ENCODE measurements at regions not wholly inside any gene's neighbourhood (a gene's known extent, or its start where the extent isn't known, plus 50 kb on each side); places are given as distances from the start of the nearest gene placed in this dataset.

DNA sequence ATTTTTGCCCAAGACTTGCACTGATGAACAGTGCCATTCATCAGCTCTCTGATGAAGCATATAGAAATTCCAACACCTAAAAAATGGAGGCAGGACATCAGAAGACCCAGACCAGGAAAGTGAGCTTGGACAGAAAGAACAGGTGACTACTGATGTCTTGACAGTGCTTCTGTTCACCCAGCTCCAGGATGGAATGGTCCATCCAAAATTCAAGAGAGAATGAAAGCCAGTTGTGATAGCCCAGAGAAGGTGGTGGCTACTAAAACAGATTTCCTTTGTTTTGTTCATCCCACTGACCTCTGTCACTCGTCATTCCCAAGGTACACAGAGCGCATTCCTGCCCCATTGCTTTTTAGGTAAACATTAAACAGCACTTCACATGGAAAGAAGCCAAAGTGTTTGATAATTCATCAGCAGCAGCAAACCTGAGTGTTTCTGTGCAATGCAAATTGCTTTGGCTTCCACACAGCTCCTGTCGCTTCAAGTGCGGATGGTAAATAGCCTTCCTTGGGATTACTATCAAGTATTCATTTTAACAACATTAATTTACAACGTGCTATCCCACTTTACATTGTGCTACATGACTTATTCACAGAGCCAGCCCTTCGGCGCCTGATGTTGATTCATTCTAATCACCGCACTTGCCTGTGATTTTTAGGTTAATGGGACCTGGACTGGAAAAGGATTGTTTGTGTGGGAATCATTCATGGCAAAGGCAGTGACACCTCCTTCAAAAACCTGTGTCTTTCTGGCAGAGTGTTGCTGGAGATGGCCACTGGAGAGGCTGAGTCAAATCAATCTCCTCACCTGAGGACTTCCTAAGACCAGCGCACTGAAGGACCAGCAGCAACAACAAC lies 65.1 kb upstream of the TOX3 start (continued):
- no peak for TF ChIP-seq CAMTA2 (CRISPR knock-in tag; IDR thresholded peaks at IDR 0.05; ENCODE audit: borderline replicate concordance)
- peak; percentile 69; the same call in 1 of the 2 replicates for TF ChIP-seq SNAI1 (CRISPR knock-in tag; IDR thresholded peaks at IDR 0.05; ENCODE audit: borderline replicate concordance)
- no peak for TF ChIP-seq KAT2B (IDR thresholded peaks at IDR 0.05; ENCODE audit: borderline replicate concordance, low read depth, low read length)
- TF ChIP-seq ZNF234 (CRISPR knock-in tag; conservative IDR thresholded peaks at IDR 0.05), result no peak
- peak; percentile 92 for TF ChIP-seq PHF21A (CRISPR knock-in tag; IDR thresholded peaks at IDR 0.05)
- TF ChIP-seq, protein P1, sequence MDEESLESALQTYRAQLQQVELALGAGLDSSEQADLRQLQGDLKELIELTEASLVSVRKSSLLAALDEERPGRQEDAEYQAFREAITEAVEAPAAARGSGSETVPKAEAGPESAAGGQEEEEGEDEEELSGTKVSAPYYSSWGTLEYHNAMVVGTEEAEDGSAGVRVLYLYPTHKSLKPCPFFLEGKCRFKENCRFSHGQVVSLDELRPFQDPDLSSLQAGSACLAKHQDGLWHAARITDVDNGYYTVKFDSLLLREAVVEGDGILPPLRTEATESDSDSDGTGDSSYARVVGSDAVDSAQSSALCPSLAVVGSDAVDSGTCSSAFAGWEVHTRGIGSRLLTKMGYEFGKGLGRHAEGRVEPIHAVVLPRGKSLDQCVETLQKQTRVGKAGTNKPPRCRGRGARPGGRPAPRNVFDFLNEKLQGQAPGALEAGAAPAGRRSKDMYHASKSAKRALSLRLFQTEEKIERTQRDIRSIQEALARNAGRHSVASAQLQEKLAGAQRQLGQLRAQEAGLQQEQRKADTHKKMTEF (CRISPR knock-in tag; IDR thresholded peaks at IDR 0.05), result peak; percentile 97
- no peak for TF ChIP-seq SRSF4 (IDR thresholded peaks at IDR 0.05; ENCODE audit: low read depth, low read length, poor library complexity, severe bottlenecking)
- TF ChIP-seq RBM39 (IDR thresholded peaks at IDR 0.05; ENCODE audit: low read depth, low read length, poor library complexity, severe bottlenecking), result no peak
- TF ChIP-seq ZNF761 (CRISPR knock-in tag; conservative IDR thresholded peaks at IDR 0.05), result peak; percentile 20; the same call in 1 of the 2 replicates
- peak; percentile 89 for TF ChIP-seq ARNTL (CRISPR knock-in tag; IDR thresholded peaks at IDR 0.05)
- peak; percentile 96 for TF ChIP-seq SALL1 (CRISPR knock-in tag; IDR thresholded peaks at IDR 0.05)
- no peak for TF ChIP-seq RFXAP (CRISPR knock-in tag; IDR thresholded peaks at IDR 0.05; ENCODE audit: borderline replicate concordance)
- no peak for TF ChIP-seq PAF1 (CRISPR knock-in tag; IDR thresholded peaks at IDR 0.05)
- TF ChIP-seq ZNF564 (CRISPR knock-in tag; IDR thresholded peaks at IDR 0.05), result peak; percentile 66; the same call in 1 of the 2 replicates
- TF ChIP-seq SCMH1 (CRISPR knock-in tag; IDR thresholded peaks at IDR 0.05; ENCODE audit: borderline replicate concordance), result no peak
- no peak for TF ChIP-seq NR3C1 (CRISPR knock-in tag; IDR thresholded peaks at IDR 0.05)
- TF ChIP-seq ISL2 (CRISPR knock-in tag; IDR thresholded peaks at IDR 0.05), result peak; percentile 92
- TF ChIP-seq, protein P2, sequence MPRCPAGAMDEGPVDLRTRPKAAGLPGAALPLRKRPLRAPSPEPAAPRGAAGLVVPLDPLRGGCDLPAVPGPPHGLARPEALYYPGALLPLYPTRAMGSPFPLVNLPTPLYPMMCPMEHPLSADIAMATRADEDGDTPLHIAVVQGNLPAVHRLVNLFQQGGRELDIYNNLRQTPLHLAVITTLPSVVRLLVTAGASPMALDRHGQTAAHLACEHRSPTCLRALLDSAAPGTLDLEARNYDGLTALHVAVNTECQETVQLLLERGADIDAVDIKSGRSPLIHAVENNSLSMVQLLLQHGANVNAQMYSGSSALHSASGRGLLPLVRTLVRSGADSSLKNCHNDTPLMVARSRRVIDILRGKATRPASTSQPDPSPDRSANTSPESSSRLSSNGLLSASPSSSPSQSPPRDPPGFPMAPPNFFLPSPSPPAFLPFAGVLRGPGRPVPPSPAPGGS (CRISPR knock-in tag; IDR thresholded peaks at IDR 0.05), result peak; percentile 35; the same call in 1 of the 2 replicates
- no peak for TF ChIP-seq RNF2 (conservative IDR thresholded peaks at IDR 0.05; ENCODE audit: low read depth)
- peak; percentile 75; the same call in 1 of the 2 replicates for TF ChIP-seq MXD4 (CRISPR knock-in tag; IDR thresholded peaks at IDR 0.05)
- no peak for TF ChIP-seq CHD4 (IDR thresholded peaks at IDR 0.05; ENCODE audit: borderline replicate concordance, low read length)
- no peak for TF ChIP-seq ZNF749 (CRISPR knock-in tag; IDR thresholded peaks at IDR 0.05; ENCODE audit: borderline replicate concordance)
- TF ChIP-seq, protein P3, sequence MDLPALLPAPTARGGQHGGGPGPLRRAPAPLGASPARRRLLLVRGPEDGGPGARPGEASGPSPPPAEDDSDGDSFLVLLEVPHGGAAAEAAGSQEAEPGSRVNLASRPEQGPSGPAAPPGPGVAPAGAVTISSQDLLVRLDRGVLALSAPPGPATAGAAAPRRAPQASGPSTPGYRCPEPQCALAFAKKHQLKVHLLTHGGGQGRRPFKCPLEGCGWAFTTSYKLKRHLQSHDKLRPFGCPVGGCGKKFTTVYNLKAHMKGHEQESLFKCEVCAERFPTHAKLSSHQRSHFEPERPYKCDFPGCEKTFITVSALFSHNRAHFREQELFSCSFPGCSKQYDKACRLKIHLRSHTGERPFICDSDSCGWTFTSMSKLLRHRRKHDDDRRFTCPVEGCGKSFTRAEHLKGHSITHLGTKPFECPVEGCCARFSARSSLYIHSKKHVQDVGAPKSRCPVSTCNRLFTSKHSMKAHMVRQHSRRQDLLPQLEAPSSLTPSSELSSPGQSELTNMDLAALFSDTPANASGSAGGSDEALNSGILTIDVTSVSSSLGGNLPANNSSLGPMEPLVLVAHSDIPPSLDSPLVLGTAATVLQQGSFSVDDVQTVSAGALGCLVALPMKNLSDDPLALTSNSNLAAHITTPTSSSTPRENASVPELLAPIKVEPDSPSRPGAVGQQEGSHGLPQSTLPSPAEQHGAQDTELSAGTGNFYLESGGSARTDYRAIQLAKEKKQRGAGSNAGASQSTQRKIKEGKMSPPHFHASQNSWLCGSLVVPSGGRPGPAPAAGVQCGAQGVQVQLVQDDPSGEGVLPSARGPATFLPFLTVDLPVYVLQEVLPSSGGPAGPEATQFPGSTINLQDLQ (CRISPR knock-in tag; IDR thresholded peaks at IDR 0.05), result no peak
- peak; percentile 91 for TF ChIP-seq KDM1A (CRISPR knock-in tag; IDR thresholded peaks at IDR 0.05)
- TF ChIP-seq ZNF598 (CRISPR knock-in tag; IDR thresholded peaks at IDR 0.05; ENCODE audit: borderline replicate concordance), result no peak
